Small intestine (tissue), 7 donors: ENCODE measurements at regions not wholly inside any gene's neighbourhood (a gene's known extent, or its start where the extent isn't known, plus 50 kb on each side); places are given as distances from the start of the nearest gene placed in this dataset.

Experiments used
- DNase-seq, 2 donors: peaks; one replicate each; pipeline versions ENCODE4 v3.0.0 to v3.0.0-alpha.2; 2013
- FAIRE-seq: peaks from 2 replicates; lab custom pipeline; 2012; peaks lifted over from hg19 to GRCh38; lab: Jason Lieb, UNC
- H3K27ac ChIP-seq, 3 donors: one replicate each; pipeline ENCODE4 v1.5.1; 2013; ENCODE audit warnings: low read length in 2 of 3, mild to moderate bottlenecking in 2 of 3, control low read depth in 1 of 3, inconsistent platforms in 1 of 3, low read depth in 1 of 3, moderate library complexity in 1 of 3
- H3K27me3 ChIP-seq, 3 donors: one replicate each; pipeline ENCODE4 v1.6.1; 2013; ENCODE audit warnings: low read length in 3 of 3, inconsistent platforms in 1 of 3; ENCODE audit not compliant: control insufficient read depth in 3 of 3, insufficient read depth in 3 of 3
- H3K36me3 ChIP-seq, 3 donors: one replicate each; pipeline ENCODE4 v1.6.1; 2013; ENCODE audit warnings: low read length in 3 of 3, inconsistent platforms in 1 of 3, low read depth in 1 of 3, mild to moderate bottlenecking in 1 of 3, moderate library complexity in 1 of 3; ENCODE audit not compliant: control insufficient read depth in 3 of 3, insufficient read depth in 2 of 3
- H3K4me1 ChIP-seq, 3 donors: one replicate each; pipeline ENCODE4 v1.6.1; 2013; ENCODE audit warnings: low read length in 2 of 3, inconsistent platforms in 1 of 3, low read depth in 1 of 3, mild to moderate bottlenecking in 1 of 3, moderate library complexity in 1 of 3; ENCODE audit not compliant: control insufficient read depth in 3 of 3, insufficient read depth in 2 of 3
- H3K4me3 ChIP-seq, 3 donors: one replicate each; pipeline ENCODE4 v1.5.1; 2013; ENCODE audit warnings: low read length in 3 of 3, control low read depth in 1 of 3, inconsistent platforms in 1 of 3, low read depth in 1 of 3, mild to moderate bottlenecking in 1 of 3, moderate library complexity in 1 of 3
- H3K9me3 ChIP-seq, 2 donors: one replicate each; pipeline ENCODE4 v1.6.1; 2013; ENCODE audit warnings: low read depth in 1 of 2, low read length in 1 of 2; ENCODE audit not compliant: control insufficient read depth in 2 of 2, insufficient read depth in 1 of 2
- WGBS, 3 donors: extraction: QIAGEN DNeasy Blood & Tissue Kit; methylation state at CpG; one replicate each; pipeline ENCODE4 v1.1.7; 2013; 5-methylcytosine and 5-hydroxymethylcytosine counted together
- donor health status: healthy with polysubstance abuse.
- donor health status: control.
- donor health status: control.
- donor health status: Bipolar disorder and iron deficiency.
- donor health status: healthy.

DNA sequence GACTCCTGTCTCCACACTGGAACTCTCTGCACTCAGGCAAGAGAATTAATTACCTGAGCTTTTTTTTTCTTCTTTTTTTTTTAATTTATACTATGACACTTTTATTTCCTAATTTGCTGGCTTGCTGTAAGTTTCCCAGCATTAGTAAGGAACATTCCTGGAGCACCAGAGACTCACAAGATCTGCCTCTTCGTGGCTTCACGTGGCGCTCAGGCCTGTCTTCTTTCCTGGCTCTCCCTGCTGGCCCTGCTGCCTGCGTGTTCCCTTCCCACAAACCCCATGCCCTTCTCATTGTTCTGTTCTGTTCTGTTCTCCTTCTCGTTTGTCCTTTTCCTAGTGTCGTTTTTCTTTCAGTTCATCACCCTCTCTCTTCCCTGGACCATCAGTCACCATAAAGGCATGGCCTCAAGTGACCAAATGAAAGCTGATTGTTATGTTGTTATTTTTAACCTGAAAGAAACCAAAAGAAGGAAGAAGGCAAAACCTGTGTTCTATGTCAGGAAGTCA, 591.6 kb upstream of the PFKP start:
- H3K27ac ChIP-seq: no peak overlapping the region
- 56 to 79% (median 61%) methylated on average over 6 of the region's 6 CpGs for WGBS, 3 donors
- no peaks in the 10 kb centered on the region for H3K36me3 ChIP-seq
- H3K4me1 ChIP-seq: no peaks in the 10 kb centered on the region
- FAIRE-seq (no peak), DNase-seq (no peak)
- H3K4me3 ChIP-seq: no peak overlapping the region
- no peaks in the 10 kb centered on the region for H3K9me3 ChIP-seq
- H3K27me3 ChIP-seq: no peaks in the 10 kb centered on the region

DNA sequence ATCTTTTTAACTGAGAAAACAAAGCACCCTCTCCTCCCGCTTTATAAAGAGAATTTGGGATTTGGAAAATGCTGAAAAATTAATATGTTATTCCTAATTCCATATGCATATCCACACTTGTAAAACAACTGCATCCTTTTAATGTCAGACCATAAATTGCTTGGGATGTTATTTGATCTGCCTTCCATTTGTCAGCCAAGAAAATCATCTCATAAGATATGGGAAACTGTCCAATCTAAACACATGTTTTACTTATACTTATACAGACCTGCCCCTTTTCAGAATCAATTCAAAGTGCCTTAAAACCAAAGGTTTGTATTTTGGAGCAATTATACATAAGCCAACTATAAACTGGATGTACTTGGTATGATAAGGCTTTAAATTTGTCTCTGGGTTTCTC, 595.5 kb upstream of the PFKP start:
- no peaks in the 10 kb centered on the region for H3K9me3 ChIP-seq
- H3K27ac ChIP-seq: no peak overlapping the region
- FAIRE-seq: no peak
- no peak for DNase-seq
- H3K4me3 ChIP-seq: no peak overlapping the region
- H3K36me3 ChIP-seq: no peaks in the 10 kb centered on the region
- 61 to 93% (median 88%) methylated on average over 1 of the region's 1 CpG for WGBS, 3 donors
- no peaks in the 10 kb centered on the region for H3K27me3 ChIP-seq
- H3K4me1 ChIP-seq: no peaks in the 10 kb centered on the region

DNA sequence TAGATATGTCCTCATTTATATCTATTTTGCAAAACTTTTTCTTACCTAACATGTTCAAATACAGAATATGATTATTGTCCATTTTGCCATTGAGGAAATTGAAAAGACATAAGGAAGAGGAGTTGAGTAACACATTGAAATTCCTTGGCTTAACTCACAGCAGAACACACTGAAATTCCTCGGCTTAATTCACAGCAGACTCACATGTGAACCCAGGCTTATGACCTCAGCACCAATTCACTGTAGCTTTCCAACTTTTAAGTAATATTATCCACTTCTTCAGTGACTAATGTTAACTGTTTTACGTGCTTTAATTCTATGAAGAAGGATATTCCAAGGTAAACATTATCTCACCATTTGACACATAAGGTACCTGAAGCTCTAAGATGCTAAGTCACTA, 597.5 kb upstream of the PFKP start:
- Histone ChIP-seq H3K36me3 (no peaks in the 10 kb centered on the region), H3K9me3 (no peaks in the 10 kb centered on the region), H3K27me3 (no peaks in the 10 kb centered on the region), H3K4me3 (no peak overlapping the region), H3K27ac (no peak overlapping the region), H3K4me1 (no peaks in the 10 kb centered on the region)
- 58 to 73% (median 59%) methylated on average over 2 of the region's 2 CpGs for WGBS, 3 donors
- DNase-seq: no peak
- no peak for FAIRE-seq

DNA sequence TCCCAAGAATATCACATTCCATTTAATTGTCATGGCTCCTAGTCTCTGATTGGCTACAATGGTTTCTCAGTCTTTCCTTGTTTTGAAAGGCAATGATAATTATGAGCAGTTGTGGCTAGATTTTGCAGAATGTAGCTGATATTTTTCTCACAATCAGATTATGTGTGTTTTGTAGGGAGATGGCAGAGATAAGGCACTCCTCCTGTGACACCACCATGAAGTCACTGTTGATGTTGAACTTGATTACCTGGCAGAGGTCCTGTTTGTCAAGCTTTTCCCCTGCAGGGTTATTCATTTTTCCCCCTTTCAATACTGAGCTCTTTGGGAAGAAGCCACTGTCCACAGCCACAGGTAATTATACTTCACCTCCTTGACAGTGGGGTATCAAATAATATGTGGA, 602.9 kb upstream of the PFKP start:
- Histone ChIP-seq H3K9me3 (no peaks in the 10 kb centered on the region), H3K4me1 (no peaks in the 10 kb centered on the region), H3K27ac (no peak overlapping the region), H3K27me3 (no peaks in the 10 kb centered on the region), H3K4me3 (no peak overlapping the region), H3K36me3 (no peaks in the 10 kb centered on the region)
- no peak for DNase-seq
- no peak for FAIRE-seq

DNA sequence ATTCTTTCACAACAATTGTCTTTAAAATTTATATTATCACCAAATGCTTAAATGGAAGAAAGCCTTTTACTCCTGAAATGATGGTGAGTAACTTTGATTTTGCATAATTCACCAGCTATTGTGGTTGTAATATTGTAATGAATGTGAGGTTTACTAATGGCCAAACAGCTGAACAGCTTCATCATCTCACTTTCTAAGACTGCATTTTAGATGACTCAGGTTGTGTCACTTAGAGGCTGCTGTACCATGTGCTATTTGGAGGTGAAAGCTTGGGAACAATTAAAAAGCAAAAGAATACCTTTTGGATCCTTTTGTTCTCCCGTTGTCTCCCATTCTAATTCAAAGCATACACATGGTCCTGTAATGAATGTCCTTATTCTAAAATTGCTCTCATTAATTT, 604.0 kb upstream of the PFKP start:
- WGBS, 3 donors: 68 to 88% (median 83%) methylated on average over 1 of the region's 1 CpG
- Histone ChIP-seq H3K9me3 (no peaks in the 10 kb centered on the region), H3K27ac (no peak overlapping the region), H3K4me1 (no peaks in the 10 kb centered on the region), H3K36me3 (no peaks in the 10 kb centered on the region), H3K27me3 (no peaks in the 10 kb centered on the region), H3K4me3 (no peak overlapping the region)
- no peak for DNase-seq
- FAIRE-seq: no peak

DNA sequence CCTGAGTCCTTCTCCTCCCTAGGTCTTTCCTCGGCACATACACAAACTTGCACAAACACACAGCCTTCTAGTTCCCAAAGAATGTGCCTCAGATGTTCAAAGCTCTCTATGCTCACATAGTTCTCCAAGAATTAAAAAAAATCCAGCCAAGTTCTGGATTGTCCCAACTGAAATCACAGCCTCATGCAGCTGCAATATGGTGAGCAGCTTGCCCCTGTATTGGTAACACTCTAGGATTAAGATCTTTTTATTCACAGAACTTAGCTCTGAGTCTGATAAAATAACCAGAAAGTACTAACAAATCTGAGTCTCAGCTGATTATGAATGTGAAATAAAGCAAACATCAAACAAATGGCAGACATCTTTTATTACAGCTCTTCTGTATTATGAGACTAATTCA, 604.8 kb upstream of the PFKP start:
- WGBS, 3 donors: 75 to 84% (median 82%) methylated on average over 1 of the region's 1 CpG

DNA sequence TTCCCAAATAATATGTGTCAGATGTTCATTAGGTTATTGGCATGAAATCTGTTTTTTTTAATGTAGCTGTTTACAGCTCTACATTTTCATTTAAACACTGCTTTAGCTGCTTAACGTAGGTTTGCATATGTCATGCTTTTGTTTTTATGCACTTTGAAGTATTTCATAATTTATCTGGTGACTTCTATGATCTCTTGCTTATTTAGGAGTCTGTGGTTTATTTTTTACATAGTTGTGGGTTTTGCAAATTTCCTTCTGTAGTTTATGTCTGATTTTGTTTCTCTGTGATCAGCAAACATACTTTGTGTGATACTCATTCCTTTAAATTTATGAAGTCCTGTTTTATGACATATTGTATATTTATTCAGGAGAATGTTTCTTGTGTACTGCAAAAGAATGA, 606.5 kb upstream of the PFKP start:
- no peak overlapping the region for H3K4me3 ChIP-seq
- H3K9me3 ChIP-seq: no peaks in the 10 kb centered on the region
- no peak overlapping the region for H3K27ac ChIP-seq
- H3K27me3 ChIP-seq: no peaks in the 10 kb centered on the region
- 62 to 73% (median 70%) methylated on average over 1 of the region's 1 CpG for WGBS, 3 donors
- no peaks in the 10 kb centered on the region for H3K4me1 ChIP-seq
- no peaks in the 10 kb centered on the region for H3K36me3 ChIP-seq
- no peak for FAIRE-seq
- DNase-seq: no peak

More for the DNA sequence above, 604.8 kb upstream of the PFKP start:
- FAIRE-seq (no peak), DNase-seq (no peak)
- Histone ChIP-seq H3K36me3 (no peaks in the 10 kb centered on the region), H3K27me3 (no peaks in the 10 kb centered on the region), H3K4me3 (no peak overlapping the region), H3K4me1 (no peaks in the 10 kb centered on the region), H3K27ac (no peak overlapping the region), H3K9me3 (no peaks in the 10 kb centered on the region)

DNA sequence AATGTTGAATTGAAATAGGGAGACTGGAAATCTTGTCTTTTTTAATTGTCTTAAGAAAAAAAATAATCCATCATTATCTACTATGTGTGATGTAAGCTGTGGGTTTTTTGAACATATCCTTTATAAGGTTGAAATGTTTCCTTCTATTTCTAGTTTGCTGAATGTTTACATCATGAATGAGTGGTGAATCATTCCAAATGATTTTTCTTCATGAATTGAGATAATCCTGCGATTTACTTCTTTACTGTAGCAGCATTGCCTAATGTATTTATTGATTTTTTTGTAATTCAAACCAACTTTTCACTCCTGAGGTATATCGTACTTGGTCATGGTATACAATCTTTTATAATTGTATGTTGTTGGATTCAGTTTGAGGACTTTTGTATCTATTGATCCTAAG, 607.6 kb upstream of the PFKP start:
- FAIRE-seq: no peak
- 81 to 88% (median 82%) methylated on average over 2 of the region's 2 CpGs for WGBS, 3 donors
- no peaks in the 10 kb centered on the region for H3K4me1 ChIP-seq
- no peak overlapping the region for H3K4me3 ChIP-seq
- H3K27me3 ChIP-seq: no peaks in the 10 kb centered on the region
- no peaks in the 10 kb centered on the region for H3K36me3 ChIP-seq
- no peaks in the 10 kb centered on the region for H3K9me3 ChIP-seq
- DNase-seq: no peak
- H3K27ac ChIP-seq: no peak overlapping the region

DNA sequence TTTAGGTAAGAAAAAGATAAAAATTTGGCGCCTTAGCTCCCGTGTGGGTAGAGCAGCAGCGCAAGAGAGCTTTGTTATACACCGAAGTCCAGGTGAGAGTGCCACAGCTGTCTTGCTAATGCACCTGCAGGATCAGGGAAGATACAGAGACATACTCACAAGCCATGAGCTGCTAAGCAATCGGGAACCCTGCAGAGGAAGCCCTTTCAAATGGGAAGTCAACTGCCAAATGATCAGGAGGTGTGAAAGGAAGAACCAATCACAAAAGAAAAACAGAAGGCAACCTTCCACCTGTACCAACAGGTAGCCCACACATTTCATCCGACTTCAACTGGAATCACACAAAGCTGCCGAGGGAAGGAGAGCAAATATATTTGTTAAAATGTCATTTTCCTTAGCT, 610.5 kb upstream of the PFKP start:
- H3K4me1 ChIP-seq: no peaks in the 10 kb centered on the region
- DNase-seq (no peak), FAIRE-seq (no peak)
- no peaks in the 10 kb centered on the region for H3K36me3 ChIP-seq
- no peaks in the 10 kb centered on the region for H3K27me3 ChIP-seq
- H3K4me3 ChIP-seq: no peak overlapping the region
- no peak overlapping the region for H3K27ac ChIP-seq
- 69 to 75% (median 72%) methylated on average over 7 of the region's 7 CpGs for WGBS, 3 donors
- no peaks in the 10 kb centered on the region for H3K9me3 ChIP-seq
